Vagina (tissue), 2 donors: ENCODE measurements at regions not wholly inside any gene's neighbourhood (a gene's known extent, or its start where the extent isn't known, plus 50 kb on each side); places are given as distances from the start of the nearest gene placed in this dataset.

ENCODE experiments used
- DNase-seq, 2 donors: peaks; one replicate each; pipeline ENCODE4 v3.0.0-alpha.2; 2017; ENCODE audit errors: extremely low spot score in 2 of 2
- H3K27ac ChIP-seq: fragments of 200-600 bp; sonication (generic); one replicate; pipeline ENCODE4 v1.5.1; 2019
- H3K27me3 ChIP-seq: fragments of 200-600 bp; sonication (generic); one replicate; pipeline ENCODE4 v1.5.1; 2019
- H3K36me3 ChIP-seq, 2 donors: fragments of 200-600 bp; sonication (generic); one replicate each; pipeline ENCODE4 v1.5.1; 2017 to 2019
- H3K4me1 ChIP-seq: fragments of 200-600 bp; sonication (generic); one replicate; pipeline ENCODE4 v1.5.1; 2019
- H3K4me3 ChIP-seq, 2 donors: fragments of 200-600 bp; sonication (generic); 1 replicate in 1 of 2; 2 replicates in 1 of 2; pipeline ENCODE4 v1.5.1; 2016 to 2019
- H3K9me3 ChIP-seq: fragments of 200-600 bp; sonication (generic); one replicate; pipeline ENCODE4 v1.5.1; 2019
- CTCF ChIP-seq, 3 experiments: fragments of 450-650 bp in 2 of 3; fragments of 200-600 bp in 1 of 3; sonication (generic) in 1 of 3; IDR thresholded peaks; one replicate each; pipeline ENCODE4 v1.5.1; 2017 to 2019; ENCODE audit warnings: antibody characterized with exemption in 3 of 3, mild to moderate bottlenecking in 2 of 3, moderate library complexity in 2 of 3
- POLR2A ChIP-seq, 2 donors: fragments of 450-650 bp; IDR thresholded peaks; one replicate each; pipeline ENCODE4 v1.6.1; 2017; ENCODE audit warnings: antibody characterized with exemption in 2 of 2, mild to moderate bottlenecking in 2 of 2, moderate library complexity in 2 of 2
- POLR2AphosphoS5 ChIP-seq, 2 donors: sonication (generic); formaldehyde crosslinking; IDR thresholded peaks; one replicate each; pipeline ENCODE4 v1.9.0; 2017; ENCODE audit warnings: antibody characterized with exemption in 2 of 2, mild to moderate bottlenecking in 2 of 2, low read depth in 1 of 2; ENCODE audit not compliant: insufficient read depth in 1 of 2
- intact Hi-C: fragments of 100-400 bp; cut with DNase I; formaldehyde crosslinking; loops from one replicate; pipeline ENCODE4 v1.15.1; 2023

GRCh38 chr18:67285583-67285982 lies 230.9 kb downstream of the DSEL start:
- H3K4me3 ChIP-seq = no peak overlapping the region
- H3K27me3 ChIP-seq = no peaks in the 10 kb centered on the region
- DNase-seq = no peak
- H3K36me3 ChIP-seq = no peaks in the 10 kb centered on the region
- no peak overlapping the region for H3K27ac ChIP-seq
- H3K9me3 ChIP-seq = no peaks in the 10 kb centered on the region
- intact Hi-C loops = no loop called here
- TF ChIP-seq CTCF (IDR thresholded peaks at IDR 0.05) (no peak), POLR2AphosphoS5 (IDR thresholded peaks at IDR 0.05; ENCODE audit: insufficient read depth in 1 of 2, low read depth in 1 of 2) (no peak), POLR2A (IDR thresholded peaks at IDR 0.05) (no peak)
- H3K4me1 ChIP-seq = no peaks in the 10 kb centered on the region

DNA sequence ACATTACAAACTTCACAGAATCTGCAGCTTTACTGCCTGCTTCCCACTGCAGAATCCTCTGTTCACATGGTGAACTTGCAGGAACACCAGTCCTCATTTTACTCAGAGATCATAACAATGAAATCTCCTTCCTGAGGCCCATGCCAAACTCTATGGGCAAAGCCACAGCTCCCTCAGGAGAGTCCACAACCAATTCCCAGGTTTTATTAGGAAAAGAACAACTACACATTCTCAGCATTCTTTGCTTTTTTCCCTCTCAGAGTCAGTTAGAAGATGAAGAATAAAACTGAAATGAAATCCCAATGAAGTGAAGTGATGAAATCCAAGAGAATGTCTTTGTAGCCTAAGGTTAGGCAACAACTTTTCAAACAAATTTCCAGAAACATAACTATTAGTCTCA lies 233.7 kb downstream of the DSEL start:
- Histone ChIP-seq H3K36me3 (no peaks in the 10 kb centered on the region), H3K4me3 (no peak overlapping the region), H3K4me1 (no peaks in the 10 kb centered on the region), H3K27me3 (no peaks in the 10 kb centered on the region), H3K27ac (no peak overlapping the region), H3K9me3 (no peaks in the 10 kb centered on the region)
- intact Hi-C loops = no loop called here
- TF ChIP-seq CTCF (IDR thresholded peaks at IDR 0.05) (no peak), POLR2AphosphoS5 (IDR thresholded peaks at IDR 0.05; ENCODE audit: insufficient read depth in 1 of 2, low read depth in 1 of 2) (no peak), POLR2A (IDR thresholded peaks at IDR 0.05) (no peak)
- no peak for DNase-seq

GRCh38 chr18:67281746-67282145 lies 234.8 kb downstream of the DSEL start:
- Histone ChIP-seq H3K4me1 (no peaks in the 10 kb centered on the region), H3K27ac (no peak overlapping the region), H3K36me3 (no peaks in the 10 kb centered on the region), H3K27me3 (no peaks in the 10 kb centered on the region), H3K9me3 (no peaks in the 10 kb centered on the region), H3K4me3 (no peak overlapping the region)
- intact Hi-C loops = no loop called here
- no peak for DNase-seq
- TF ChIP-seq POLR2AphosphoS5 (IDR thresholded peaks at IDR 0.05; ENCODE audit: insufficient read depth in 1 of 2, low read depth in 1 of 2) (no peak), POLR2A (IDR thresholded peaks at IDR 0.05) (no peak), CTCF (IDR thresholded peaks at IDR 0.05) (no peak)

DNA sequence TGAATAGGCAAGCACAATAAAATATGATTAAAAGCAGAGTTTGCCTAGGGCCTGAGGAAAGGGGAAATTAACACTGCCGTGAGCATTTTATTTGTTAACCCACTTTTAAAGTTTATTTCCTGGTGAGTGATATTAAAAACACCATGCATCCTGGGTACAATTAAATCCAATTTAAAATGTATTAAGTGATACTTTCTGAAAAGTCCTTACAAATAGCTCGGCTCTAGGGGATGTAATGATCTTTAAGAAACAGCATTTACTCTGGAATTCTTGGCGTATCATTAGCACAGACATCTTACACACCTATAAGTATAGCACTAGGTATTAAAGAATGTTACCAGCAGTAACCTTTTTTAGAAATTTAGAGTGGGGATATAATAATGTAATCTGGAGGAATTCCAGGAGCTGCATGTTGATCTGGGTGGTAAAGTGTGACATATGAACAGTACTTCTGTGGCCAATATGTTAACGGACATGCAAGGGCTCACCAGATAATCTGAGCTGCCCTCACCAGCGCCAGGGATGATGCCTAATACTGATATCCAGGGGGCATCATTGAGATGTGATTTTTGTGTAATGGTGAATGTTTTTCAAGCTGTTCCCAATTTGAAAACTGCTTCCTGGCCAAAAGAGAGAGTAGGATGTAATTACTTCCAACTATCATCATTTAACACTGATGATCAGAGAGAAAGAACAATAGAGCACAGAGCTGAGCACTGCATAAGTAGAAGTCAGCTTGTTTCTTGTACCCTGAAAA lies 235.9 kb downstream of the DSEL start:
- intact Hi-C loops = no loop called here
- H3K4me1 ChIP-seq = no peaks in the 10 kb centered on the region
- DNase-seq = no peak
- no peaks in the 10 kb centered on the region for H3K36me3 ChIP-seq
- no peaks in the 10 kb centered on the region for H3K27me3 ChIP-seq
- H3K9me3 ChIP-seq = no peaks in the 10 kb centered on the region
- H3K4me3 ChIP-seq = no peak overlapping the region
- H3K27ac ChIP-seq = no peak overlapping the region
- no peak for TF ChIP-seq POLR2AphosphoS5 (IDR thresholded peaks at IDR 0.05; ENCODE audit: insufficient read depth in 1 of 2, low read depth in 1 of 2)
- no peak for TF ChIP-seq CTCF (IDR thresholded peaks at IDR 0.05)
- no peak for TF ChIP-seq POLR2A (IDR thresholded peaks at IDR 0.05)

DNA sequence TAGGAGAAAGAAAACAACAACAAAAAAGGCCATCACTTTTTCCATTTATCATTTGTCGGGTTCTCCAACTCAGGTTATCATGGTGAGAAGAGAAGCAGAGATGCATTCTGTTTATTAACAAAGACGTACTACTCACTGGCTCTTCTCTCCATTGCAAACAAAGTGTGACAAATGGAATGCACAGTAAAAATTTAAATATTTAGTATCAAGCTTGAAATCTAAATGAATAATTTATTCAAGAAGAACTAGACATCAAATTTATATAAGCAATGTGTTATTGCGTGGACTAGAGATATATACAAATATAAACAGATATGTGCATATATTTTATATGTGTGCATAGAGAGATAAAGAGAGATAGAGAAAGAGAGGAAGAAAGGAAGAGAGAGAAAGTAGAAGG lies 236.5 kb downstream of the DSEL start:
- intact Hi-C loops = no loop called here
- Histone ChIP-seq H3K9me3 (no peaks in the 10 kb centered on the region), H3K4me1 (no peaks in the 10 kb centered on the region), H3K27me3 (no peaks in the 10 kb centered on the region), H3K36me3 (no peaks in the 10 kb centered on the region), H3K27ac (no peak overlapping the region), H3K4me3 (no peak overlapping the region)
- no peak for DNase-seq
- TF ChIP-seq POLR2AphosphoS5 (IDR thresholded peaks at IDR 0.05; ENCODE audit: insufficient read depth in 1 of 2, low read depth in 1 of 2) (no peak), POLR2A (IDR thresholded peaks at IDR 0.05) (no peak), CTCF (IDR thresholded peaks at IDR 0.05) (no peak)
